IMR-90 (cell line): ENCODE measurements at regions not wholly inside any gene's neighbourhood (a gene's known extent, or its start where the extent isn't known, plus 50 kb on each side); places are given as distances from the start of the nearest gene placed in this dataset.

Source experiments
- ATAC-seq: fragments of 200-7000 bp; cut with Tn5 transposase; 2 replicates; pipeline ENCODE4 v1.9.1; 2020; ENCODE audit warnings: low read depth, mild to moderate bottlenecking, moderate library complexity
- BruUV-seq: library from RNA; stranded (reverse); fragments of 400-500 nt; replicated peaks from 2 replicates; lab custom pipeline; 2021; lab: Mats Ljungman, UMichigan
- CTCF ChIA-PET: fragments of 300-600 bp; formaldehyde crosslinking; extraction: SDS; loops from one replicate; lab custom pipeline; 2021; ENCODE audit warnings: antibody characterized with exemption; lab: Yijun Ruan, JAX
- POLR2A ChIA-PET: fragments of 300-600 bp; sonication (Branson Sonifier 250); formaldehyde crosslinking; loops from one replicate; lab custom pipeline; 2022; ENCODE audit warnings: antibody characterized with exemption; ENCODE audit not compliant: unreplicated experiment; lab: Charles Lee
- DNase-seq: peaks from one replicate; pipeline ENCODE4 v3.0.0; 2013
- H2AFZ ChIP-seq: replicated peaks from 2 replicates; pipeline ENCODE3; 2013; ENCODE audit warnings: low read length, mild to moderate bottlenecking; ENCODE audit not compliant: poor library complexity
- H2AK5ac ChIP-seq: 2 replicates; pipeline ENCODE4 v1.6.1; 2013; ENCODE audit warnings: low read depth, low read length, inconsistent platforms
- H2AK9ac ChIP-seq: replicated peaks from 2 replicates; pipeline ENCODE3; 2013; ENCODE audit warnings: mild to moderate bottlenecking, low read depth, low read length, moderate library complexity; ENCODE audit not compliant: poor library complexity
- H2BK120ac ChIP-seq: 2 replicates; pipeline ENCODE4 v1.6.1; 2013; ENCODE audit warnings: low read depth, low read length, inconsistent platforms
- H2BK15ac ChIP-seq: 3 replicates; pipeline ENCODE4 v1.6.1; 2013; ENCODE audit warnings: low read depth, low read length, inconsistent platforms
- H2BK20ac ChIP-seq: 2 replicates; pipeline ENCODE4 v1.6.1; 2013; ENCODE audit warnings: low read depth, mild to moderate bottlenecking, inconsistent platforms, low read length, moderate library complexity
- H2BK5ac ChIP-seq: 2 replicates; pipeline ENCODE4 v1.6.1; 2013; ENCODE audit warnings: mild to moderate bottlenecking, low read depth, low read length, inconsistent platforms; ENCODE audit not compliant: poor library complexity, severe bottlenecking
- H3K14ac ChIP-seq: replicated peaks from 2 replicates; pipeline ENCODE4 v1.6.1; 2013; ENCODE audit warnings: low read depth, low read length, inconsistent platforms
- H3K18ac ChIP-seq: 2 replicates; pipeline ENCODE4 v1.6.1; 2013; ENCODE audit warnings: low read depth, low read length, control low read depth
- H3K23ac ChIP-seq: 2 replicates; pipeline ENCODE4 v1.6.1; 2013; ENCODE audit warnings: low read depth, low read length, inconsistent platforms
- H3K27ac ChIP-seq: 2 replicates; pipeline ENCODE4 v1.5.1; 2013; ENCODE audit warnings: mild to moderate bottlenecking, control low read depth, low read length; ENCODE audit not compliant: insufficient read depth
- H3K27me3 ChIP-seq: 2 replicates; pipeline ENCODE4 v1.6.1; 2013; ENCODE audit warnings: low read length; ENCODE audit not compliant: control insufficient read depth, insufficient read depth
- H3K36me3 ChIP-seq: 2 replicates; pipeline ENCODE4 v1.6.1; 2013; ENCODE audit warnings: low read length, mixed read lengths; ENCODE audit not compliant: control insufficient read depth, insufficient read depth
- H3K4ac ChIP-seq: 2 replicates; pipeline ENCODE4 v1.6.1; 2013; ENCODE audit warnings: low read depth, low read length, inconsistent platforms
- H3K4me1 ChIP-seq: 2 replicates; pipeline ENCODE4 v1.6.1; 2013; ENCODE audit warnings: low read length, mixed read lengths; ENCODE audit not compliant: control insufficient read depth, insufficient read depth
- H3K4me2 ChIP-seq: 2 replicates; pipeline ENCODE4 v1.6.1; 2013; ENCODE audit warnings: low read depth, mild to moderate bottlenecking, control low read depth, low read length, moderate library complexity
- H3K4me3 ChIP-seq: 2 replicates; pipeline ENCODE4 v1.5.1; 2013; ENCODE audit warnings: low read depth, mild to moderate bottlenecking, control low read depth, low read length, moderate library complexity; ENCODE audit not compliant: insufficient read depth
- H3K56ac ChIP-seq: 2 replicates; pipeline ENCODE4 v1.6.1; 2013; ENCODE audit warnings: low read length, inconsistent platforms; ENCODE audit not compliant: insufficient read depth; ENCODE audit errors: extremely low read depth
- H3K79me1 ChIP-seq, 2 experiments: 2 replicates each; pipeline ENCODE4 v1.6.1; 2013; ENCODE audit warnings: low read length in 2 of 2, inconsistent platforms in 1 of 2, low read depth in 1 of 2
- H3K9ac ChIP-seq: 2 replicates; pipeline ENCODE4 v1.6.1; 2013; ENCODE audit warnings: low read depth, low read length, control low read depth
- H3K9me1 ChIP-seq: 2 replicates; pipeline ENCODE4 v1.6.1; 2013; ENCODE audit warnings: low read length, inconsistent platforms; ENCODE audit not compliant: insufficient read depth
- H3K9me3 ChIP-seq: 2 replicates; pipeline ENCODE4 v1.6.1; 2013; ENCODE audit warnings: low read length; ENCODE audit not compliant: control insufficient read depth, insufficient read depth
- H4K20me1 ChIP-seq: 2 replicates; pipeline ENCODE4 v1.6.1; 2013; ENCODE audit warnings: low read length, inconsistent platforms; ENCODE audit not compliant: insufficient read depth
- H4K5ac ChIP-seq: 2 replicates; pipeline ENCODE4 v1.6.1; 2013; ENCODE audit warnings: mild to moderate bottlenecking, low read depth, low read length, control low read depth
- H4K8ac ChIP-seq, 2 experiments: 2 replicates each; pipeline ENCODE4 v1.6.1; 2013; ENCODE audit warnings: low read depth in 2 of 2, low read length in 2 of 2, control low read depth in 1 of 2, inconsistent platforms in 1 of 2
- H4K91ac ChIP-seq: 2 replicates; pipeline ENCODE4 v1.6.1; 2013; ENCODE audit warnings: low read depth, low read length, inconsistent platforms; ENCODE audit not compliant: insufficient read depth
- MAZ ChIP-seq: IDR thresholded peaks from 2 replicates; pipeline ENCODE4 v1.6.1; 2012; ENCODE audit warnings: low read depth, mild to moderate bottlenecking, low read length, improper control_type of control experiment, moderate library complexity, borderline replicate concordance
- WGBS, 2 experiments: methylation state at CpG; one replicate each; pipeline versions ENCODE4 v1.1.5 to v1.1.7; 2013; ENCODE audit warnings: missing lambda C conversion rate in 2 of 2; ENCODE audit not compliant: insufficient read length in 1 of 2; ENCODE audit errors: extremely low coverage in 2 of 2; 5-methylcytosine and 5-hydroxymethylcytosine counted together
- dilution Hi-C: fragments of 300-500 bp; cut with HindIII; formaldehyde crosslinking; loops from one replicate; pipeline ENCODE4 v1.14.3; 2018; ENCODE audit warnings: low sequenced_read_pairs; ENCODE audit not compliant: unreplicated experiment
- in situ Hi-C: fragments of 300-500 bp; cut with MboI; formaldehyde crosslinking; loops from 3 replicates; pipeline ENCODE4 v1.14.3; 2019; ENCODE audit warnings: low sequenced_read_pairs, inconsistent platforms, mixed read lengths
- intact Hi-C: fragments of 100-400 bp; cut with micrococcal nuclease; formaldehyde crosslinking; loops from 2 replicates; pipeline ENCODE4 v1.10.0; 2022
- TF ChIP-seq, protein P1 (sequence below): fragments of 150-350 bp; IDR thresholded peaks from 2 replicates; pipeline ENCODE4 v1.6.1; 2017; ENCODE audit warnings: mild to moderate bottlenecking, antibody characterized with exemption, low read length, low read depth

DNA sequence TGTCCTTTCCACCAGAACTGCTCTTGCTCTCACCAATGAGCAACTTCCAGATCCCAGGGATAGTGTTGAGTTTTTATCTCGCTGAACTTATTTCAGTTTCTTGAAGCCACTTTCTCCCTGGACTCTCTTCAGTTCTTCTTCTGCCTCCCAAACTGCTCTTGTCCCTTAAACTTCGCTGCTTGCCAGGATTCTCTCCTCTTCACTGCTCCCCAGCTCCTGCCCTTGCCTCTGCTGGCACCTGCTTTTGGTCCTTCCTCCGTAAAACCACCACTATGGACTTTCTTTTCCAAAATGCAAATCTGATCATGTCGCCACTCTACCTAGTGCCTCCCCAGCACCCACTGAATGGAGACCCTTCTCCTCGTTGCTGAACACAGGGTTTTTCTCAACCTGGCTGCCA, 92.8 kb upstream of the PALS2 start:
- H3K27ac ChIP-seq: no peak overlapping the region
- WGBS, 2 experiments: no CpG with 5 or more reads among the region's 5 CpGs

More for the DNA sequence above, 92.8 kb upstream of the PALS2 start:
- H3K9me3 ChIP-seq: no peaks in the 10 kb centered on the region
- no peak overlapping the region for H3K4me2 ChIP-seq
- intact Hi-C loops (no loop called here), in situ Hi-C loops (no loop called here), dilution Hi-C loops (no loop called here)
- no peaks in the 10 kb centered on the region for H4K20me1 ChIP-seq
- CTCF ChIA-PET: no interaction called here
- H4K5ac ChIP-seq: no peak overlapping the region
- no peaks in the 10 kb centered on the region for H3K27me3 ChIP-seq
- H3K4ac ChIP-seq: no peak overlapping the region
- H2AK9ac ChIP-seq: no peak overlapping the region
- no peak overlapping the region for H2AFZ ChIP-seq
- H3K4me3 ChIP-seq: no peak overlapping the region
- no peak overlapping the region for H2BK20ac ChIP-seq
- H3K36me3 ChIP-seq: no peaks in the 10 kb centered on the region
- no peak for ATAC-seq
- no peak overlapping the region for H3K14ac ChIP-seq
- H4K91ac ChIP-seq: no peak overlapping the region
- H2BK15ac ChIP-seq: no peak overlapping the region
- DNase-seq: no peak
- H3K18ac ChIP-seq: no peak overlapping the region
- H2AK5ac ChIP-seq: no peak overlapping the region
- no peak overlapping the region for H4K8ac ChIP-seq
- no peaks in the 10 kb centered on the region for H3K9me1 ChIP-seq
- TF ChIP-seq, protein P1, sequence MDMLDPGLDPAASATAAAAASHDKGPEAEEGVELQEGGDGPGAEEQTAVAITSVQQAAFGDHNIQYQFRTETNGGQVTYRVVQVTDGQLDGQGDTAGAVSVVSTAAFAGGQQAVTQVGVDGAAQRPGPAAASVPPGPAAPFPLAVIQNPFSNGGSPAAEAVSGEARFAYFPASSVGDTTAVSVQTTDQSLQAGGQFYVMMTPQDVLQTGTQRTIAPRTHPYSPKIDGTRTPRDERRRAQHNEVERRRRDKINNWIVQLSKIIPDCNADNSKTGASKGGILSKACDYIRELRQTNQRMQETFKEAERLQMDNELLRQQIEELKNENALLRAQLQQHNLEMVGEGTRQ: no peak
- TF ChIP-seq MAZ: no peak
- H3K23ac ChIP-seq: no peak overlapping the region
- H3K79me1 ChIP-seq: no peaks in the 10 kb centered on the region
- H3K56ac ChIP-seq: no peak overlapping the region
- POLR2A ChIA-PET: no interaction called here
- peaks cover 12% of the 10 kb centered on the region for H3K4me1 ChIP-seq
- H2BK120ac ChIP-seq: no peak overlapping the region
- no peak overlapping the region for H2BK5ac ChIP-seq
- no TSS peak for BruUV-seq
- no peak overlapping the region for H3K9ac ChIP-seq
